GM21825 (cell line): ENCODE measurements at regions not wholly inside any gene's neighbourhood (a gene's known extent, or its start where the extent isn't known, plus 50 kb on each side); places are given as distances from the start of the nearest gene placed in this dataset.
"Not testable (repeated sequence)": the region's sequence is repeated elsewhere in the genome, so short reads cannot be mapped to it uniquely, and the experiment has no call there.

Source experiments
- ATAC-seq: cut with Tn5 transposase; IDR thresholded peaks from one replicate; pipeline ENCODE4 v1.9.1; 2021; ENCODE audit warnings: mild to moderate bottlenecking, moderate library complexity; ENCODE audit not compliant: unreplicated experiment

DNA sequence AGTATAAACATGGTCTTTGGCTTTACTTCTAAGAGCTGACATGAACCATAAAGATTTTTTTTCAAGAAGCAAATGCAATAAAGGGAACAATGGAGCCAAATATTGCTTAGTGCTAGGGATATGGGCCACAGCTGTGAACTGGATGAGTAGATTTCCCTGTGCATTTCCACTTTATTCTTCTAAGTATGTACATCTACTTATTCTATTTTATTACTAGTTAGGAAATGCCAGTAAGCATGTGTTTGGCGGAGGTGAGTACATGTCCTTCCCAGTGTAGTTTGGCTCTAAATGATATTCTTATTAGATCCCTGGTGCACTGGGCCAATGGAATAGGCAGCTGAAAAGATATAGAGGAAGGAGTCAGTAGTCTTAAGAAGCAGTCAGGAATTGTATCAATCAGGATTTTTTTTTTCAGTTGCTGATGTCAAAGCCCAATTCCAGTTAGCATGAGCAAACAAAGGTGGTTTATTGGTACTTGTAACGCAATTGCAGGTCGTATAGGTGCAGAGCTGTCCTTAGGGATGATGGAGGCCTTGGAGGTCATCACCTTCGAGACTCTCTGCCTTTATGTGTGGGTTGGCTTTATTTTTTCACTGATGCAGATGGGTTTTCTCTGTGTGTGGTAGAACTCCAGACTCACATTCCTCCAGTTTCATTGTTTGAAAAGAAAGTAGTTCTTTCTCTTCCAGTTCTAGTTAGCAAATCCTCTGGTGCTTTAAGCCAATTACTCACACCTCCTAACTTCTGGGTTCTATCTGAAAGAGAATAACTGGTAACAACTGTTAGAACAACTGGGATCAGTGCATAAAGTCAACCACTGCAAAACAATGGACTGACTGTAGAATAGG lies 139.0 kb upstream of the LRIG3 start:
- no peak for ATAC-seq

GRCh38 chr12:59056966-59057365 lies 136.7 kb upstream of the LRIG3 start:
- ATAC-seq: no peak

DNA sequence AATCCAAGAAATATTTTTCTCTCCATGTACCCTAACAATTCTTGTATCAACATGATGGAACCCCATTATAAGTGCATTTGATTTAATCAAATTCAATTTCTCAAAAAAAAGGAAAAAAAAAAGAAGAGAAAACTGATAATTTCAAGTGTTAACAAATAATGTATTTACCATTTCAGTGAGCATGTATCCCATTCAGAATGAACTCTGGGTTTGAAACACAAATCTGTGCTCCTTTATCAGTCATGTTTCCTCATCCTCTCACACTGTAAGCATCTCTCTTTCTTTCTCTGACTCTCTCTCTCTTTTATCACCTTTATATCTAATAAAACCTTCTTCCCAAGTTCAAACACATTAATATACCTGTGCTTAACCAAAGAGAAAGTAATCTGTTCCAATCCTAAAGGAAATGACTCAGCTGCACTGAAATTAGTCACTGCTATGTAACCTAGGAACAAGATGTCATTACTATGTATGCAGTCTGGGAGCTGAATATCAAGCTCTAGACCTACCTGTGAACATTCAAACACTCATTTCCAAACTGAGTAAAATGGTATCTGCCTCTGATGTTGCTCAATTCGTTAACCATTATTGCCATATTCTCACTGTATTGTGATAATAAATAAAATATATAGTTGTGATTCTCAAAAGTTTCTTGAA lies 135.0 kb upstream of the LRIG3 start:
- no peak for ATAC-seq

DNA sequence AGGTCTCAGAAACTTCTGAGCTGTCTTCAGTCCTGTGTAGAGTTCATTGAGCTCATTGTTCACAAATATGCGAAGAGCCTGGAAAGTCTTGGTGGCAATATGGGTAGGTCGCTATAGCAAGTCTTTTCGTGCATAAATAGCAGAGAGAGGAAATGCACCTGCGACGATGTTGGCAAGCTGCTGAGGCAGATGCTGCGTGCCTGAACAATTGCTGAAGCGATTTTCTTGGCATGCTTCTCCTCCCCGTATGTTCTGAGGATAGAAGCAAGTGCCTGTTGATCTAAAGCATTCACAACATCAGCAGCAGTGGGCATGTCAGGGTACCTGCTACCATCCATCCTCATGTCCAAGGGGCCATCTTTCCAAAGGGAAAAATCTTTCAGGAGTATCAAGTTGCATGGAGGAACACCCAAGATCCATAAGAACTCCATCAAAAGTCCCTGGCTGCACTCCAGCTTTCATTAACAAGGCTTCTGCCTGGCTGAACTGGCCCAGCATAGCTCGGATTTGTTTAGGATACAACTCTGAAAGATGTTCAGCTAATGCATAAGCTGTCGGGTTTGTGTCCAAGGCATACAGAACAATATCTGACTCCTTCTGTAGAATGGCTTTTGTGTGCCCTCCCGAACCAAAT lies 133.1 kb upstream of the LRIG3 start:
- ATAC-seq: not testable (repeated sequence)

DNA sequence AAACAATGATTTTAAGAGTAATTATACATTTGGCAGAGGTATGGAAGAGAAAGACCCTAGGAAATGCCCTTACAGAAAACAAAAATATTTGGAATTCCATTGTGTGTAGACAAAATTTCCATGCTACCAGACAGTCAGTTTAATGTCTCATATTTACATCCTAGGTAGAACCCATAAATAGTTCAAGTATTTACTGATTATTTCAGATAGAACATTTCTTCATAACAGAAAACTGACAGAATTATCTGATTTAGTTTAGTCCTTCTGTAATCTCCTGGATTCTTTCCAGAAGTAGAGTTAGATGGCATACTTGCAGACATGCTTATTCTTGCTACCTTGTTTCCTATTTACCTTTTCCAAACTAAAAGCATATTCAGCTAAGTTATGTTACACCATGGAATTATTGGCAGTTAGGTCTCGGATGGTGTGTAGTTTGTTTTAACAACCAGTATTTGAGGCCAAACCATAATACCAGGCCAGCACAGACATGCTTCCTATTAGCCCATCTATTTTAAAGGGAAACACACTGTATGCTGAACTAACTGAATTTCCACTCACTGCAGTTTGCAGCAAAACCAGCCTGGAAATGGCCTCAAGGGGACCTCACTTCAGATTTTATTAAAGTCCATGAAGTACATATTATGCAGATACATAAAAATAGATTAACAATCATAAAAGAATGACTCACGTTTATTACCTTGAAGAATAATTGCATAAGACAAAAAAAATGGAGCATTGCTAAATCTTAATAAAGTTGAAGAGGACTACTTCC lies 126.6 kb upstream of the LRIG3 start:
- no peak for ATAC-seq

GRCh38 chr12:59044791-59045190 lies 124.5 kb upstream of the LRIG3 start:
- no peak for ATAC-seq

GRCh38 chr12:59041241-59042121 lies 121.2 kb upstream of the LRIG3 start:
- no peak for ATAC-seq

DNA sequence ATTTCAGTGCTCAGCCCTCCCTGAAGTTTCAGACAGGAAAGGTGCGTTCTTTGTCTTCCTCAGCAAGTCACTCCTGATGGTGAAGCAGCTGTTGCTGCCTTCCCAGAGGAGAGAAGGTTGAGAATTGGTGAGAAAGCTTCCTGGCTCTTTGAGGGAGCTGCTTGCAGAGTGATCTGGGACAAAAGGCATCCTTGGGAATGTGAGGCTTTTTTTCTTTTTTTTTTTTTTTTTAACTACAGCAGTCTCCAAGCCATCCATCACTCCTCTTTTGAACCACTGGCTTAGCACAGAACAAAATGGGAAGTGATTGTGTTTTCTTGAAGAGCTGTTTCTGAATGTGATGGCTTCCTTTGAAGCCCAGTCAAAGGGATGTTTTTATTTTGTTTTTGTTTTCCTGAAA lies 120.4 kb upstream of the LRIG3 start:
- no peak for ATAC-seq

GRCh38 chr12:59040043-59040442 lies 119.7 kb upstream of the LRIG3 start:
- ATAC-seq: no peak

GRCh38 chr12:59039005-59039404 lies 118.7 kb upstream of the LRIG3 start:
- no peak for ATAC-seq

GRCh38 chr12:59036973-59037762 lies 116.9 kb upstream of the LRIG3 start:
- no peak for ATAC-seq

- ATAC-seq: no peak
These were observed 116.0 kb upstream of the LRIG3 start for GRCh38 chr12:59036347-59036746.

GRCh38 chr12:59031313-59031712 lies 111.0 kb upstream of the LRIG3 start:
- no peak for ATAC-seq

GRCh38 chr12:59030415-59030814 lies 110.1 kb upstream of the LRIG3 start:
- no peak for ATAC-seq

GRCh38 chr12:59027199-59027598 lies 106.9 kb upstream of the LRIG3 start:
- ATAC-seq: no peak

DNA sequence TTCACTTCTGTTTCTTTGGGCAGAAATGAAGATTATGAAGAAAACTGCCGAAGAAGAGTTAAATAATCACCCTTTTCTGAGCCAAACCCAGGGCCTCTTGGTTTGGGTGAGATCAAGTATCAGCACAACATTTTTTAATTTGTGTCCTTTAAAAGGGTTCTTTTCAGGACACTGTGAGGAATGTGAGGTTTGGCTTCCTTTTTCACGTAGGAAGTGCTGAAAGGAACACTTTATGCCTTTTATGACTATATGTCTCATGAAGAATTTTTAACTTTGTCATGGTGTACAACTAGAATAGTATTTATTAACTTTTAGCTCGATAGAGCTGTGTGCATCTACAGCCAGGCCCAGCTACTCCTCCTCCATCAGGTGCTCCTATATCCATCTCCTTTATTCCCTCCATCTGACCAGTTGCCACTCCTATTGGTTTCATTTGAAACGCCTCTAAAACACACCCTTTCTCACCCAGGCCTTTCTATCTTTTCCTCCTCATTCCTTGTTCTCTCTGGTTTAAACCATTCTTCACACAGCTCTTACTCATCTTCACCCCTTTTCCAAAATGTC lies 103.6 kb upstream of the LRIG3 start:
- ATAC-seq: no peak

DNA sequence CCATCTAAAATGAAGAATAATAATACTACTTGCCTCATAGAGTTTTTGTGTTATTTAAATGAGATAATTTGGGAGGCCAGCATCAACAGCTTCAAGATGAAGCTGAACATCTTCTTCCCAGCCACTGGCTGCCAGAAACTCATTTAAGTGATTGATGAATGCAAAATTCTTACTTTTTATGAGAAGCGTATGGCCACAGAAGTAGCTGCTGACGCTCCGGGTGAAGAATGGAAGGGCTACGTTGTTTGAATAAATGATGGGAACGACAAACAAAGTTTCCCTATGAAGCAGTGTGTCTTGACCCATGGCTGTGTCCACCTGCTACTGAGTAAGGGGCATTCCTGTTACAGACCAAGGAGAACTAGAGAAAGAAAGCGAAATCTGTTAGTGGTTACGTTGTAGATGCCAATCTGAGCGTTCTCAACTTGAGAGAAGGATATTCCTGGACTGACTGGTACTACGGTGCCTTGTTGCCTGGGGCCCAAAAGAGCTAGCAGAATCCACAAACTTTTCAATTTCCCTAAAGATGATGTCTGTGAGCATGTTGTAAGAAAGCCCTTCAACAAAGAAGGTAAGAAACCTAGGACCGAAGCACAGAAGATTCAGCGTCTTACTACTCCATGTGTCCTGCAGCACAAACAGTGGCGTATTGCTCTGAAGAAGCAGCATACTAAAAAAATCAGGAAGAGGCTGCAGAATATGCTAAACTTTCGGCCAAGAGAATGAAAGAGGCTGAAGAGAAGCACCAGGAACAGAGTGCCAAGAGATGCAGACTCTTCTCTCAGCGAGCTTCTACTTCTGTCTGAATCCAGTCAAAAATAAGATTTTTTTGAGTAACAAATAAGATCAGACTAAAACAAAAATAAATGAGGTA lies 100.0 kb upstream of the LRIG3 start:
- no peak for ATAC-seq

DNA sequence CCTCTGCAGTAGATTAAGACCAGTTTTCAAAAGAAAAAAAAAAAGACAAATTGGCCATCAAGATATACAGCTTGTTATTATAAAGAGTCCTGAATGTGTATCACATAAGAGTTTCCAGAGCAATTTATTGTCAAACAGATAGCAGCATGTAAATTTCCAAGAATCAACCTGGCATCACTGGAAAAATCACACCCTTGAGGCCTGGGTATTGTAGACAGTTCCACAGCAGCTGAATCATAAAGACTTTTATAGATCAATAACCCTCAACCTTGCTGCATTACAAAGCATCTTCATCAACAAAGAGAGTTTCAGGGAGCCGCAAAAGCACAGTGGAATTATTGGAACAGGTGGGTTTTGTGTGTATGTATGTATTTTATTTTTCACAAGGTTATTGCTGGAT lies 94.6 kb upstream of the LRIG3 start:
- ATAC-seq: no peak
